NCI-H2107 treated with DMSO at 0.1 percent for 48 hours (cell line): ENCODE measurements at regions not wholly inside any gene's neighbourhood (a gene's known extent, or its start where the extent isn't known, plus 50 kb on each side); places are given as distances from the start of the nearest gene placed in this dataset.
"Not testable (repeated sequence)": the region's sequence is repeated elsewhere in the genome, so short reads cannot be mapped to it uniquely, and the experiment has no call there.

ENCODE experiments used
- DNase-seq: peaks from one replicate; lab custom pipeline; 2025; ENCODE audit not compliant: unreplicated experiment; lab: John Stamatoyannopoulos, UW

DNA sequence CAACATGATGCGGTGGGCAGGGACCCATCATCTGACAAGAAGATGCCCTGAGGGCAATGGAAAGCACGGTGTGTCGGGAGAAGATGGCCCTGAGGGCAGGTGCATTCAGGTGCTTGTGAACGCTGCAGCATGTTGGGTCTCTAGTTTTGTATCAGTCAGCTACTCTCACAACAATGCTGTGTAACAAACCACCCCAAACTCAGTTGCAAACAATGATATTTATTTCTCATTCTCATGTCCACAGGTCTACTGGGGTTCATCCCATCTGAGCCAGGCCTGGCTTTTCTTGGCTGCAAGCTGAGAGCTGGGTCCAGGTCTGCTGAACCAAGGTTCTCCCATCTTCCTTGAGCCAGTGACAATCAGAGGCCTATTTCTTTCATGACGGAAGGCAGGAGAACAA lies 461.6 kb downstream of the PREX1 start:
- DNase-seq = no peak

DNA sequence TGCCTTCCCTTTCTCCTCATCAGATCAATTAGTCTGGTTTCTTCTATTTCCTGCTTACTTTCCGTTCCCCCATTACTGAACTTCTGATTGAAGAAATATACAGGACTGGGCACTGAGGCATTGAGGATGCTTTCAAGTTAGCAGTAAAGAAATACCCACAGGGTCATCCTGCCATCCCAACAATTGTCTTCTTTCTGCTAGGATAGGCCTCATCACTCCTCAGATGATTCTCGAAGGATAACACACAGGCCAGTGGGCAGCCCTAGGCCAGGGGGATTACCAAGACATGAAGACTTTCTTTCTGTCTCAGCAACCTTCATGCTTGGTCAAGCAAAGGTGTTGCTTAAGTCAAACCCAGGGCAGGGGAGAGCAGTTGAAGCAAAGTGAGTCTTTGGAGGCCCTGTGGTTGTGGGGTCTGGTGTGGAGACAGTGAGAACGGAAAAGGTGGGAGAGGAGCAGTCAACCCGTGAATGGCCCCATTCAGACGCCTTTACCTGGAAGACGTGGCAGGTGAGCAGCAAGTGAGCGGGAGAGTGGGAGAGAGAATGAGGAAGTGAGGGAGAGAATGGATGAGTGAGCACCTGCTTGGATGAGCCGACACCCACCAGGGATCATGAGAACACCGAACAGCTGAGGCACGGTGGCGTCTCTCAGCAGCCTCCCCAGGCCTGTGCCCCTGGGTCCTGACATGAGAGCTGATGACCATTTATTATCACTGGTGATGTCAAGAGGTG lies 462.9 kb downstream of the PREX1 start:
- DNase-seq = no peak

DNA sequence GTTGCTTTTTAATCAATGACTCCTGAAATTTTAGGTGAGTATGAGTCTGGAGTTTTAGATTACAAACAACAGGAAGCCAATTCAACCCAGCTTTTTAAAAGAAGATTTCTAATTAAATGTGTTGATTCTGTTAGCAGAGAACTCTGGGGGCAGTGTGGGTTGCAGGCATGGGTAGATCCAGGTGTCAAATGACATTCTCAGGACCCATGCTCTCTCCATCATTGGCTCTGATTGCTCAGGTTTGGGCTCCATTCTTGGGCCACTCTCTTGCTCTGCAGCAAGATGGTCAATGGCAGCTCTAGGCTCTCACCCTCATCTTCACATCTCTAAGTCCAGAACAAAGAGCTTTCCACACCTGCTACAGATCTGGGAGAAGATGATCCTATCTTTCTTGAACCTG lies 463.7 kb downstream of the PREX1 start:
- DNase-seq = no peak

DNA sequence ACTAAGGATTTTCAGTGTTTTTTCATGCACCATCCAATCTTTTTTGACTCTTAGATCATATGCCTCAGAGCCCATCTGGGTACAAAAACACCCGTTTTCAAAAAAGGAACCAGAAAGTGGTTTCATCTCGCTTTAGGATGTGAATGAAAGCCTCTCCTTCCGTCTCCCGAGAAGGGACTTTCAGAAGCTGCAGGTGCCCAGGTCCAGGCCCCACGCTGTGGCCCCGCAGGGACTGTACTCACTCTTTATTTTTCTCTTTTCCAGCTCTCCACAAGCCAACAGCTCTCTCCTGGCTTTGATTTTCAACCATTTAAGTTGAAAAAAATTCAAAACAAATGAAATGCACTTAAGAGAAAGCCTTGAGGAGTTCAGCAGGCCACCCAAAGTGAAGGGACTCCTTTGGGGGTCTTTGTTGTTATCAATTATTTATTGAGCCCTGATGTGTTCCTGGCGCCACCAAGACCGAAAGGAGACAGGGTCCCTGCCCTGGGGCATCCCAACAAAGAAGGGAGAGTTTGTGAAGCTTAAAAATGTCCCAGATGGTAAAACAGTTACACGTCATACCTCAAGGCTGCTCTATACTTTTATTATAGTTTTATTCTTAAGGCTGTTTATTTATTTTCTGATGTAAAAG lies 467.3 kb downstream of the PREX1 start:
- DNase-seq = no peak

DNA sequence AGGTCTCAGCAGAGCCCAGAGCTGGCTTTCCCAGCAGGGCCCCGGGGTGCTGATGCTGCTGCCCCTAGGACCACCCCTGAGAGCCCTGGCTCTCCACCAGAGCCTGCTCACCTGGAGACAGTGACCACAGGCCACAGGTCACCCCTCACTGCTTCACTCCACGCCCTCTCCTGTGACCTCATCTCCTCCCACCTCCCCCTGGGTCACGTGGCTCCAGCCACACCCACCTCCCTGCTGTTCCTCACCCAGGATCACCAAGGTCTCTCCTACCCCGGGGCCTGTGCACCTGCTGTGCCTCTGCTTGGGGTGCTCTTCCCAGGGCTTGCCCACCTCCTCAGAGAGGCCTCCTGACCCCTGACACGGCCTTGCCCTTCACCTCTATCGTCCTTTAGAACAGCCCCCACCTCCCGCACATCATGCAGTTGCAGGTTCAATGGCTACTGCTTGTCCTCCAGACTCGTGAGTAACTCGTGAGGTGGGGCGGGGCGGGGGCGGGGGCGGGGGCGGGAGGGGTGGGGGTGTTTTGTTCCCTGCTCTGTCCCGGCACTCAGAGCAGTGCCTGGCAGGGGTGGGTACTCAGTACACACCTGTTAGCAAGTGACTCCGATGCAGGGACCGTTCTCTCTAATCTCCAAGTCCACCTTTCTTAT lies 468.0 kb downstream of the PREX1 start:
- DNase-seq = no peak

DNA sequence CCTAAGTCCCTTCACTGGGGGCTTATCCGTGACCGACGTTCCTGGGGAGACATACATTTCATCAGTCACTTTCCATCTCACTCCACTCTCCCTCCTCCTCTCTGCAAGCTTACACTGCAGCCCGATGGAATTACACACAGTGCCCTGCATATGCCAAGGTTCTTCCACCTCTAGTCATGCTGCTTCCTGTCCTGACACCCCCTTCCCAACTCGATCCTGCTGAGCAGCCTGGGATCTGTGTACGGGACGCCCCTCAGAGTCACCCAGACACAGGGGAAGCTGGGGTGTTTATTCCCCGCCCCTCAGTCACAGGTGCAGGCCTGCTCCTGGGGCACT lies 468.8 kb downstream of the PREX1 start:
- not testable (repeated sequence) for DNase-seq

DNA sequence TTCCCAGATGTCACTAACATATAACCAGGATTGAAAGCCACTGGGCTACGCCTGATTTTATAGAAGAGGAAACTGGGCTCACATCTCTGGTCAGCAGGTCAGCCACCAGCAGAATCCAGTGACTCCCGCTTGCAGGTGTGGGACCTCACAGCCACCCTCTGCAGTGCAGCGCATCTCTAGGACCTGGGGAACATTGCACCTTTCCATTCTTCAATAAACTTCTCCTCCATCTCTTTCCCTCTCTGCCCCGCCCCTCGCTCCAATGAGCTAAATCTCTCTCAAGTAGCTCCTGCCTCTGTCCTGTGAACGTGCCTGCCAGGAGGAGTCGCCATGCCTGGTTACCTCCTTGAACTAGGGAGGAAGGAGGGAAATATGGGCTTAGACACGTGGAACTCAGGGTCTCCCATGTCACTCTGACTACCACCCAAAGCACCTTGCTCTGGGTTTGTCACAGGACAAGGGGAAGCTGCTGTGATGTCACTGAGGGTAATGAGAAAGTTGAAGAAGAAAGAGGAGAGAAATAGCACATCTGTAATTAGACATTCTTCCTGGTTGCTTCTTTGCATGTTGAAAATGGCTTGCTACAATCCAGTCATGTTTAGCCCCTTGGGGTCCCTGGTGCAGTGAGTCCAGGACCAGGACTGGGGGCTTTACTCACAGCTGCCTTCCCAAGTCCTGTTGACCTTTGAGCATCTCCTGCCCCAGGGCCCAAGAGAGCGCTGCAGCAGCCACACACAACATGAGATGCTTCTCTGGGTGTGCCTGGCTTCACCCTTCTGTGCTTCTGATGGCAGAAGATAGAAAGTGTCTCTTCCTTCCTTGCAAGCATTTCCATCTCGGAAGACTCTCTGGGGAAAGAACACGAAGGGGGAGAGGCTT lies 469.4 kb downstream of the PREX1 start:
- no peak for DNase-seq

DNA sequence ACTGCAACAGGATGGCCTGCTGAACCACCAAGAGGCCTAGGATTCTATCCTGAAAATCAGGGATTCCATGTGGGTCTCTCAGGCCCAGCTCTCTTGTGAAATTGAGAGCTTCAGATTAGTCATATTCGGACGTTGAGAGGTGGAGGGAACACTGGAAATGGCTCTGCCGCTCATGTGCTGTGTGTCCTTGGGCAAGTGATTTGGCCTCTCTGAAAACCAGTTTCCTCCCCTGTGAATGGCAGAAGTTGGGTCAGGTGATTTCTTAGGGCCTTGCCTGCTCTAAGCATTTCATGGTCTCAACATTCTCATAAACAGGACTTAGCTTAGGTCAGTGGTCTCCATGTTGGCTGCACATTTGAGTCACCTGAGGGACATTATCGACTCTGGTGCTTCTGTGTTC lies 470.1 kb downstream of the PREX1 start:
- no peak for DNase-seq

DNA sequence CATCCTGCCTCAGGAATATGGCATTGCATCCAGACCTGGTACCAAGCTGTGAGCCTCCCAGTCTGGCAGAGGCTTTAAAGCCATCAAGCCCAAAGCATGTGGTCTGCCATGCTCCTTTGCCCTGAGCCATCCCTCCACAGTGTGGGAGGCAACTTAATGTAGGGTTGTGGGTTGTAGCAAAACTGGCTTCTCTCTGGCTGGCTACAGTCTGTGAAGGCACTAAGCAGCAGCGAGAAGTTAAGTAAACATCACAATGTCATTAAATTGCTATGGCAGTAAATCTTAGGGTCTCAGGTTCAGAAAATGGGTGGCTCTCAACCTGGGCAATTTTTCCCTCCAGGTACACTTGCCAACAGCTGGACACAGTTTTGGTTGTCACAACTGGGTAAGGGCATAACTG lies 472.9 kb downstream of the PREX1 start:
- DNase-seq = no peak

DNA sequence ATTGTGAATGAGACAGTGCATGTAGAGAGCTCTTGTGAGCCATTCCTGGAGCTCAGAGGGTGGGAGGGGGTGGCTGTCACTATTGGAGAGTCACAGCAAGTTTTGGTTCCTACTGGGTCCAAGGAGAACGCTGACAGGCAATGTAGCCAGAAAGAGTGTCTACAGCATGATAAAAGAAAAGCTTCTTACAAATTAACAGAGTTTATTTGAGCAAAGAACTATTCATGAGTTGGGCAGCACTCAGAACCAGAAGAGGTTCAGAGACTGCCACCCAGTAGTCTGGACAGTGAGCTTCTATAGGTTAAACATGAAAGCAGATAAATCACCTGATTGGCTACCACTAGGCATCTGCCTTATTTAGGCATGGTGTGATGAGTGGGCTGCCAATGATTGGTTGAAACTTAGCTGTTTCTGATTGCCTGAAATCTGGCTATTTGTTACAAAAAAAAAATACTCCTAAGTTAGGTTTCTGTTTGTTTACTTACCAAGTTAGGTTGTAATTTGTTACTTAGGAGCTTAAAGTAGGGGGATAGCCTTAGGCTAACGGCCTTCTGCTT lies 473.4 kb downstream of the PREX1 start:
- DNase-seq = no peak

DNA sequence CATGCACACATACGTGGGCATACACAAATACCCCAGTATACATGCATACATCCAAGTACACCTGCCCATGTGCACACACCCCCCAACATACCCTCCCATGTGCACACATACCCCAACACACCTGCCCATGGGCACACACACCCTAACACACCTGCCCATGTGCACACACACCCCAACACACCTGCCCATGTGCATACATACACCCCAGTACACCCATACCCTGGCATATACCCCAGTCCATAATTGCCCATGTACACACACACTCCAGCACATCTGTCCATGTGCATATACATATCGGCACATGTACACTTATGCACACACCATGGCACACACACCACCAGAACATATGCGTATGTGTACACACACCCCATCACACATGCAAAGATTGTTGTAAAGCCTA lies 475.2 kb downstream of the PREX1 start:
- DNase-seq = no peak

DNA sequence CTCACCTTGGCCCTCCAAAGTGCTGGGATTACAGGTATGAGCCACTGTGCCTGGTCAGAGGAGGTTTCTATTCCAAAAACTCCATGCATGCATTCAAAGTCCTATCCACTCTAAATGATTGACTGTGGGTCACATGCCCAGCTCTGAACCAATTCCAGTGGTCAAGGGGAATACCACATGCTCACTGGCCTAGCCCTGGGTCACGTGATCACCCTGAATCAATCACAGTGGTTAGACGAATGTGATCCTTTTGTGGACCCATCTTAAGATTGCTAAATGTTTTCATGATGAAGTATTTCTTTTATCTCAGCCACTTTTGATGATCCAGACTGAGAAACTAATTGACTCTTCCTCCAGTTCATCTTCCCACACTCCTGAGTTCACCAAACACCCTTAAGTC lies 475.8 kb downstream of the PREX1 start:
- DNase-seq = no peak

DNA sequence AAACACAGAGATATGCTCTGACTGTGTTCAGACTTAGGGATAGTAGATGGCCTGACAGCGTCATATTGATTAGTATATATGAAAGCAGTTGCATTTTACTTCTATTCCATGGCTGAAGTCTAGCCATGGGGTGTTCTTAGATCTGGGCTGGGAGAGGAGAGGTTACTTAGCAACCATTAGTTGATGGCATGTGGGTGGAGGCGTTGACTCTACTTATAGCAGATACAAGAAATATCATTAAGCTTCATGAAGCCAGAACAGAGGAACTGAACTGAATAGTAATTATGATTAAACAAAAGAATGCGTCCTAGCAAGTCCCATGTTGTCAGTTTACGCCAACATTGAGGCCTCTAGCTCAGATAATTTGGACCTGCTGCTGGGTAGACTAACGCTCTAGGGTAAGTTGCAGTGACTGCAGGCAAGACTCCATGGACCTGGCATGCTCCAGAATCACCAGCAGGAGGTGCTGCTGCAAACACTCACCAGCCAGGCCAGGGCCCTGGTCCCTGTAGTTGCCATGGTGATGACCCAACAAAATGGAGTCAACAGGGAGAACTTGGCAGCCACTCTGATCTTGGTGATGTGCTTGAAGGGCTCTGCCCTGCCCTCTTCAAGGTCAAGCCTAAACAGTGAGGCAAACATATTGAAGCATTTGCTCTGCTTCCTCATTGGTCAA lies 477.3 kb downstream of the PREX1 start:
- DNase-seq = no peak

DNA sequence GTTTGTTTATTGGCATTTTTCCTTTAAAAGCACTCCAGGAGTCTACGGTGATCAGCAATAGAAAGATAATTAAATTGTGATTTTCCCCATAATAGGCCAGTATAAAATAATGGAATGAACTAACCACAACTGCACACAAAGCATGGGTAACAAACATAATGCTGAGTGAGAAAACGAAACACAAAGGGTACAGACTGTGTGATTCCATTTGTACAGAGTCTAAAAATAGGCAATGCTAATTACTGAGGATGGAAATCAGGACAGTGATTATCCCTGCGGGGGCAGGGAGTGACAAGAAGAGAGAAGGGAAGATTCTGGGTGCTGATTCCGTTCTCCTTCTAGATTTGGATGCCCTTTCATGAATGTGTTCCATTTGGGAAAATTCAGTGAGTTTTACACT lies 478.1 kb downstream of the PREX1 start:
- no peak for DNase-seq

DNA sequence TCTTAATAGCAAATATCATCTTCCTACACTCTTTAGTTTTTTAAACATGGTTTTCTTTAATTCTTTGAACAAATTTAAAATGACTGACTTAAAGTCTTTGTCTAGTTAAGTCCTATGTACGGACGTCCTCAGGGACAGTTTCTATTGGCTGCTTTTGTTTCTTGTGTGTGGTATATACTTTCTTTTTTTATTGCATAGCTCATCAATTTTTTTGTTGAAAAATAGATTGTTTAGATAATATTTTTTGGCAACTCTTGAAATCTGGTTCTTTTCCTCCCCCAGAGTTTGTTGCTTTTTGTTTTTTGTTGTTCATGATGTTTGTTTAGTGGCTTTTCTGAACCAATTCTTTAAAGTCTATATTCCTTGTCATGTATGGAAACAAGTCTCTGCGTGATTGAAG lies 479.8 kb downstream of the PREX1 start:
- no peak for DNase-seq

DNA sequence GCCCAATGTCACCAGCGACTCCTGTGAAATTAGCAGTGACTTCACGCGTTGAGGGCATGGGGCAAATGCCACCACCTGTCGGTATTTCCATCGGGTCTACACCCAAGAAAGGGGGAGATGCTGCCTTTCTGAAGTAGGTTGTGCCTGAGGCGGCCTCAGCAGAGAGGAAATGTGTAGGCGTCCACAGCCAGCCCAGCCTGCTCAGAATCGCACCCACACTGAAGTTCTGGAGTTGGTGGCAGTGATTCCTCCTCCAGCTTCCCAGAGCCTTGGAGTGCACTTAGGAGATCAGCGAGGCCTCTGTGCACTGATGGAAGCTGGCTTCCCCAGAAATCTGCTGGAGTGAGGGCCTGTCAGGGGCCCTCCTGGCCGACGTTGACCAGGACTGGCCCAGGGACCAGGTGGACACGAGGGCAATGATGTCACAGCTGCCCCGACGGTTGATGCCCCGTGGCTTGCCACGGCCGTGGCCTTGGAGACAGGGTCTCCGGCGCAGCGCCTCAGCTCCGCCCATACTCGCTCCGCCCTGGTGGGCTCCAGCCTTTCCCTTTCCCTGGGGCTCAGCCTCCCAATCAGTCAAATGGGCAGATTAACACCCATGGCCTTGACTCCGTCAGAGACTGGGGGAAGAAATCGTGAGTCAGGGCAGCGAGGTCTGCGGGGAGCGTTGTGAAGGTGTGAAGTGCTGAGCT lies 484.8 kb downstream of the PREX1 start:
- DNase-seq = no peak

DNA sequence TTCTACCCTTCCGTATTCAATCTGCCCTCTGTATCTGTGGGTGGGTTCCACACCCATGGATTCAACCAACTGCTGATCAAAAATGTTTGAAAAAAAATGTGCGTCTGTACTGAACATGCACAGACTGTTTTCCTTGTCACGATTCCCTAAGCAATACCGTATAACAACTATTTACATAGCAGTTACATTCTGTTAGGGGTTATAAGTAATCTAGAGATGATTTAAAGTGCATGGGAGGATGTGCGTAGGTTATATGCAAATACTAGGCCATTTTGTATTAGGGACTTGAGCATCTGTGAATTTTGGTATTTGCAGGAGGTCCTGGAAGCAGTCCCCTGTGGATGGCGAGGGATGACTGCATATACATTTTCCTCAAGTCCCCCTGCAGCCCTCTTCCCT lies 486.9 kb downstream of the PREX1 start:
- no peak for DNase-seq

DNA sequence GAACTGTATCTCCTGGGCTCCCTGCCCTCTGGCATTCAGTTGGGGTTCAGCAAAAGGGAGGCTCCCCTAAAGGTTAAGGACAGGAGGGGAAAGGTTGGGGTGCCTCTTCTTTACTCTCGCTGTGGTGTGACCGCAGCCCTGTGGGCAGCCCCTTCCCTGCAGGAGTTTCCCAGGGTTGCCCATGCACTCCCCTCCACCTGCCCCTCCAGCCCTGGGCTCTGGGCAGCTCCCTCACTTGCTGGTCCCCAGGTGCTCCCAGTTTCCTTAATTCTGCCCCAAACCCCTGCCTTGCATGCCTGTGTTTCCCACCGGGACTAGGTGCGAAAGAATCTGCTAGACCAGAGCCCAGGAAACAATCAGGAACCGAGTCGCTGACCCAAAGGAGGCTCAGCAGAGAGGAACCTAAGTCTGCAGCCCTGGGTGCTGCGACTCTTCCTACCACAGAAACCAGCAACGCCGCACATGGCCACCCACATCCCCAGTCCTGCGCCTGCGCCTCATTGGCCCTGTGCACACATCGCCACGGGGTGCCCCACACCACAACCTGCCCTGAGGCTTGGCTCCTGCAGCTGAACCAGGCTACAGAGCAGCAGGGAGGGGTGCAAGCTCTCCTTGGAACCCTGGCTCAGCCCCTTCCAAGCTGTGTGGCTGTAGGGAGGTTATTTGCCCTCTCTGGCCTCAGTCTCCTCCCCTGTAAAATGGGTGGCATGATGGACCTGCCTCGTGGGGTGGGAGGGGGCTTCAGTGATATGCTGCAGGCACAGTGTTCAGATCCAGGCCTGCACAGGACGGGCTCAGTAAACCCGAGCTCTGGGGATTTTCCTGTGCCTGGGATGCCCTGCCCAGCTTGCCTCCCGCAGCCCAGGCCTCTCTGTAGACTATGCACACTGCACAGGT lies 487.6 kb downstream of the PREX1 start:
- no peak for DNase-seq
